ENCODE measurements at regions not wholly inside any gene's neighbourhood (a gene's known extent, or its start where the extent isn't known, plus 50 kb on each side); places are given as distances from the start of the nearest gene placed in this dataset.

- no peak for TF ChIP-seq CTCF (conservative IDR thresholded peaks at IDR 0.05 in 1 of 2, IDR thresholded peaks at IDR 0.05 in 1 of 2; ENCODE audit: low read depth in 1 of 2, low read length in 2 of 2)
- TF ChIP-seq EZH2 (IDR thresholded peaks at IDR 0.05; ENCODE audit: low read length, missing control alignments), result no peak
Measured at GRCh38 chr5:108536321-108536720, 154.4 kb upstream of the FBXL17 start.

Data from fibroblast of lung (primary cell).